HUES6 (cell line): ENCODE measurements at regions not wholly inside any gene's neighbourhood (a gene's known extent, or its start where the extent isn't known, plus 50 kb on each side); places are given as distances from the start of the nearest gene placed in this dataset.
"Not testable (repeated sequence)": the region's sequence is repeated elsewhere in the genome, so short reads cannot be mapped to it uniquely, and the experiment has no call there.

Source experiments
- H3K27ac ChIP-seq: 2 replicates; pipeline ENCODE4 v1.7.0; 2013; ENCODE audit warnings: low read depth, mild to moderate bottlenecking, low read length, inconsistent platforms
- H3K27me3 ChIP-seq: 2 replicates; pipeline ENCODE4 v1.6.1; 2013; ENCODE audit warnings: low read length; ENCODE audit not compliant: control insufficient read depth, insufficient read depth
- H3K36me3 ChIP-seq: 2 replicates; pipeline ENCODE4 v1.6.1; 2013; ENCODE audit warnings: low read length; ENCODE audit not compliant: control insufficient read depth, insufficient read depth
- H3K4me1 ChIP-seq: 2 replicates; pipeline ENCODE4 v1.6.1; 2013; ENCODE audit warnings: low read length; ENCODE audit not compliant: control insufficient read depth, insufficient read depth
- H3K4me3 ChIP-seq: 2 replicates; pipeline ENCODE4 v1.5.1; 2013; ENCODE audit warnings: low read depth, low read length
- H3K9ac ChIP-seq: one replicate; pipeline ENCODE4 v1.6.1; 2013; ENCODE audit warnings: mild to moderate bottlenecking, low read length
- H3K9me3 ChIP-seq: 2 replicates; pipeline ENCODE4 v1.6.1; 2013; ENCODE audit warnings: low read depth, low read length; ENCODE audit not compliant: control insufficient read depth, insufficient read depth

DNA sequence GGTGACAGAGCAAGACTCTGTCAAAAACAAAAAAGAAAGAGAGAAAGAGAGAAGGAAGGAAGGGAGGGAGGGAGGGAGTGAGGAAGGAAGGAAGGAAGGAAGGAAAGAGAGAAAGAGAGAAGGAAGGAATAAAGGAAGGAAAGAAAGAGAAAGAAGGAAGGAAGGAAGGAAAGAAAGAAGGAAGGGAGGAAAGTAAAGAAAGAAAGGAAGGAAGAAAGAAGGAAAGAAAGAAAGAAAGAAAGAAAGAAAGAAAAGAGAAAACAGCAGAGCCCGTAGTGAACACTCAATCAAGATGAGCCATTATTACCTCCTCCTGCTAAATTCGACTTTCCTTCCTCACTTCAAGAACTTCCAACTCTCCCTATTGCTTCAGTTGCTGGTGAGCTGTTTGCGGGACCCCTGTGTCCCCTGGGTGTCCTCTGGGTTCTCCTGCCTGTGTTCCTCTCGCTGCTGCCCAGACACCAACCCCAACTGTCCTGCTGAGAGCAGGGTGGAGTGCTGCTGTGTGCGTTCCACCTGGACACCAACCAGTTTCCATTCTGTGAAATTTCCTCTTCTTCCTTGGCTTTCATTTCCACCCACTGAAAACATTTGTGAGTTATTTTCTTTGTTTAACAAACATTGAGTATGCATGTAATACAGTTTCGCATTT is 266.4 kb downstream of the FAM43A start:
- Histone ChIP-seq H3K9me3 (peaks cover 10% of the 10 kb centered on the region; the same call in 1 of the 2 replicates), H3K4me1 (no peaks in the 10 kb centered on the region), H3K4me3 (no peak overlapping the region), H3K36me3 (no peaks in the 10 kb centered on the region), H3K9ac (no peak overlapping the region), H3K27me3 (no peaks in the 10 kb centered on the region), H3K27ac (no peak overlapping the region)

DNA sequence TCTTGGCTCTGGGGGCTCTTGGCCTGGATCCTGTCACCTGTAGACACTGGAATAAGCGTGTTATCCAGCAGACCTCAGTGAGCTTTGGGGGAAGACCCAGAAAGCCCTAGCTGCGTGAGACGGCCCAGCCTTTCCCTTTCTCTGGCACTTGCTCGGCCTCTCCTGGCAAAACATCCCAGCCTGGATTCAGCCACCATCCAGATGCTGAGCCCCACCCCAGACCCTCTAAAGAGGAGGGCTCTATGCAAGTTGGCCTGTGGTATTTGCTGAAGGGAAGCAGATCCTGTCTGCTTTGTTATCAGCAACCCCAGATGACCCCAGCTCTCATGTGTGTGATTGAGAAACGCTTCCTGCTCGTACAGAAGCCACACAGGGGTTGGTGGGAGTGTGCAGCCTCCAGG is 267.2 kb downstream of the FAM43A start:
- Histone ChIP-seq H3K4me1 (no peaks in the 10 kb centered on the region), H3K27ac (no peak overlapping the region), H3K4me3 (no peak overlapping the region), H3K36me3 (no peaks in the 10 kb centered on the region), H3K27me3 (no peaks in the 10 kb centered on the region), H3K9me3 (peaks cover 5% of the 10 kb centered on the region; the same call in 1 of the 2 replicates), H3K9ac (no peak overlapping the region)

DNA sequence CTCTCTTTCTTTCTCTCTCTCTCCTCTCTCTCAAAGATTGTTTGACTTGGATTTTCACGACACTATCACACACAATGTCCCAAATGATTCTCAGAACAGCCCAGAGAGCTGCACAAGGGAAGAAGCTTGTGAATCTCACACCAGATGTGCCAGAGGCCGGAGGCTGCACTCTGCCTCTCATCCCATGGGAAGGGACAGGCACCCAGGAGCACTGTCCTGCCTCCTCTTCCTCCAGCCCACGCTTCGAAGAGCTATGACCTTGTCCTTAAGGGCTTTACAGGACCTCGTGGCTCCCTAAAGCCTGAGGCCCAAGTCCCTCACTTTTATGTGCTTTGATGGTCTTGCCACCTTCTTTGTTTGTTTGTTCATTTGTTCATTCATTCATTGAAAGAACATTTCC is 267.6 kb downstream of the FAM43A start:
- Histone ChIP-seq H3K36me3 (no peaks in the 10 kb centered on the region), H3K4me1 (no peaks in the 10 kb centered on the region), H3K27me3 (no peaks in the 10 kb centered on the region), H3K9me3 (0 out of 2 replicates have a peak, but pooled peaks cover 3% of the 10 kb centered on the region), H3K9ac (no peak overlapping the region), H3K4me3 (no peak overlapping the region), H3K27ac (no peak overlapping the region)

GRCh38 chr3:194955546-194955945 is 269.9 kb downstream of the FAM43A start:
- Histone ChIP-seq H3K27me3 (no peaks in the 10 kb centered on the region), H3K36me3 (no peaks in the 10 kb centered on the region), H3K4me3 (no peak overlapping the region), H3K27ac (no peak overlapping the region), H3K9me3 (no peaks in the 10 kb centered on the region), H3K9ac (no peak overlapping the region), H3K4me1 (no peaks in the 10 kb centered on the region)

DNA sequence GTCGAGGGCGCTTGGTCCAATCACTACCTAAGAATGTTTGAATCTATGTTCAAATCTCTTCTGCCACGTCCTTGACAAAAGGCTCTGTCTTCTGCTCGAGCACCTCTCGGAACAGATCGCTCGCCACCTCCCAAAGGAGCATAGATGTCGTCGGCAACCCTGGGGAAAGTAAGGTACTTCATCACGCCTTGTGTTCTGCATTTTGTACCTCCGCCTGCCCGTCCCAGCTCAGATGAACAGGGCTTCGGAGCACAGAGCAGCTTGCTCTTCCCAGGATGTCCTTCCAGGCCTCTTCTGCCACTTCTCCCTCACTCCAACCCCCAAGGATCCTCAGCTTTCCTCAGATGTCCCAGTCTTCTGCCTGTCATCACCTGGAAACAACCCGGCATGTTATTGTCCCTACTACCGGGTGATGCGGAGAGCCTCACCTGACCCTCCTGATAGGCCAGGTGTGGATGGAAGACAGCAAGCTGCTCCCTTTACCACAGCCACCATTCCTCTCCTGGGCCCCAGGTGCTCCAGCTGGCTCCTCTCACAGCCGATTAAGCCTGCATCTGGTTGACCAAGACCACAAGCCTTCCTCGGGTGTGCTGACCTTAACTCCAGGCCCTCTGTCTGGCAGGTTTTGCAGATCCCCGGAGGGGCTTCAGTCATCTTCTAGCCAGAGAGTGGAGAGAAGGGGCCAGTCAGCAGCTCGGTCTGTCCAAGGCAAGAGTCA is 270.5 kb downstream of the FAM43A start:
- H3K4me3 ChIP-seq: no peak overlapping the region
- H3K27ac ChIP-seq: no peak overlapping the region
- H3K9ac ChIP-seq: no peak overlapping the region
- H3K9me3 ChIP-seq: no peaks in the 10 kb centered on the region
- no peaks in the 10 kb centered on the region for H3K36me3 ChIP-seq
- no peaks in the 10 kb centered on the region for H3K4me1 ChIP-seq
- H3K27me3 ChIP-seq: no peaks in the 10 kb centered on the region

- Histone ChIP-seq H3K4me3 (no peak overlapping the region), H3K27ac (no peak overlapping the region), H3K27me3 (no peaks in the 10 kb centered on the region), H3K9me3 (no peaks in the 10 kb centered on the region), H3K36me3 (no peaks in the 10 kb centered on the region), H3K9ac (no peak overlapping the region), H3K4me1 (no peaks in the 10 kb centered on the region)
Measured at GRCh38 chr3:194956697-194957396, 271.2 kb downstream of the FAM43A start.

DNA sequence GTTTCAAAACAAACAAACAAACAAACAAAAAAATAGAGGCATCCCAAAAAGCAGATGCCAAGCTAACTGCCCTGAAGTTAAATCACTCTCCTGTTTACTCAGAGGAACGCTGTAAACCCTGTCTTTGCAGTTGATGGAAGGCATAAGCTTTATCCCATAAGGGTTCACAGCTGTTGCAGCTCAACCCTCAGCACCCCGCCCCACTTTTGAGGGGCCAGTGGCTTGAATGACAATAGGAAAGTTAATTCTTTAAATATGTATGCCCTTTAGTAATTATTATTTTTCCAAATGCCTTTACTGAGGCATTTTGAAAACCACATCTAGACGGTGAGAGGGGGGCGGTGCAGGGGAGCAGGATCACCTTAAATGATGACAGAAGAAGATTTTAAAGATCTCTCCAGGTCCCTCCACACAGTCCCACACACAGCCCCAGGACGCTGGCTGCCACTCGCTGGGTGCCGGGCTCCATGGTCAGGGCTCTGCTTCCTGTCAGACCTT is 272.1 kb downstream of the FAM43A start:
- Histone ChIP-seq H3K9me3 (no peaks in the 10 kb centered on the region), H3K4me3 (no peak overlapping the region), H3K36me3 (no peaks in the 10 kb centered on the region), H3K9ac (no peak overlapping the region), H3K27me3 (no peaks in the 10 kb centered on the region), H3K4me1 (no peaks in the 10 kb centered on the region), H3K27ac (no peak overlapping the region)

GRCh38 chr3:194959217-194959616 is 273.5 kb downstream of the FAM43A start:
- Histone ChIP-seq H3K27me3 (no peaks in the 10 kb centered on the region), H3K9ac (no peak overlapping the region), H3K4me1 (no peaks in the 10 kb centered on the region), H3K27ac (no peak overlapping the region), H3K36me3 (no peaks in the 10 kb centered on the region), H3K9me3 (no peaks in the 10 kb centered on the region), H3K4me3 (no peak overlapping the region)

GRCh38 chr3:194959666-194960065 is 274.0 kb downstream of the FAM43A start:
- not testable (repeated sequence) for H3K9ac ChIP-seq, H3K9me3 ChIP-seq, H3K36me3 ChIP-seq, H3K4me1 ChIP-seq, H3K4me3 ChIP-seq, H3K27me3 ChIP-seq, H3K27ac ChIP-seq

- H3K4me1 ChIP-seq: no peaks in the 10 kb centered on the region
- H3K27ac ChIP-seq: no peak overlapping the region
- H3K9me3 ChIP-seq: no peaks in the 10 kb centered on the region
- no peak overlapping the region for H3K9ac ChIP-seq
- no peaks in the 10 kb centered on the region for H3K27me3 ChIP-seq
- no peaks in the 10 kb centered on the region for H3K36me3 ChIP-seq
- no peak overlapping the region for H3K4me3 ChIP-seq
Measured at GRCh38 chr3:194960446-194961032, 274.9 kb downstream of the FAM43A start.

- Histone ChIP-seq H3K27ac (no peak overlapping the region), H3K36me3 (no peaks in the 10 kb centered on the region), H3K9me3 (no peaks in the 10 kb centered on the region), H3K9ac (no peak overlapping the region), H3K4me3 (no peak overlapping the region), H3K27me3 (no peaks in the 10 kb centered on the region), H3K4me1 (no peaks in the 10 kb centered on the region)
Measured at GRCh38 chr3:194961149-194961548, 275.5 kb downstream of the FAM43A start.
